A549 (cell line): ENCODE measurements at regions not wholly inside any gene's neighbourhood (a gene's known extent, or its start where the extent isn't known, plus 50 kb on each side); places are given as distances from the start of the nearest gene placed in this dataset.

Source experiments
- BHLHE40 ChIP-seq: IDR thresholded peaks from 2 replicates; pipeline ENCODE4 v1.6.1; 2012; ENCODE audit warnings: low read depth, low read length, inconsistent platforms
- MAX ChIP-seq: IDR thresholded peaks from 2 replicates; pipeline ENCODE4 v1.6.1; 2012
- NR3C1 ChIP-seq: fragments of >200 bp; sonication (Bioruptor Twin); formaldehyde crosslinking; IDR thresholded peaks from 3 replicates; pipeline ENCODE4 v1.6.1; 2017
- POLR2AphosphoS2 ChIP-seq: conservative IDR thresholded peaks from 2 replicates; pipeline ENCODE4 v1.6.1; 2012; ENCODE audit warnings: low read length, improper control_type of control experiment, inconsistent platforms
- ZSCAN20 ChIP-seq: fragments of 250-450 bp; sonication (Bioruptor Pico); IDR thresholded peaks from 2 replicates; pipeline ENCODE4 v1.8.0; 2022; ENCODE audit warnings: mild to moderate bottlenecking, moderate library complexity
- TF ChIP-seq, protein P1 (sequence below): fragments of >200 bp; sonication (Bioruptor Twin); formaldehyde crosslinking; IDR thresholded peaks from 3 replicates; pipeline ENCODE4 v1.5.1; 2016
- TF ChIP-seq, protein P2 (sequence below): fragments of 450-650 bp; IDR thresholded peaks from 2 replicates; pipeline ENCODE4 v1.6.1; 2014; ENCODE audit warnings: antibody characterized with exemption

DNA sequence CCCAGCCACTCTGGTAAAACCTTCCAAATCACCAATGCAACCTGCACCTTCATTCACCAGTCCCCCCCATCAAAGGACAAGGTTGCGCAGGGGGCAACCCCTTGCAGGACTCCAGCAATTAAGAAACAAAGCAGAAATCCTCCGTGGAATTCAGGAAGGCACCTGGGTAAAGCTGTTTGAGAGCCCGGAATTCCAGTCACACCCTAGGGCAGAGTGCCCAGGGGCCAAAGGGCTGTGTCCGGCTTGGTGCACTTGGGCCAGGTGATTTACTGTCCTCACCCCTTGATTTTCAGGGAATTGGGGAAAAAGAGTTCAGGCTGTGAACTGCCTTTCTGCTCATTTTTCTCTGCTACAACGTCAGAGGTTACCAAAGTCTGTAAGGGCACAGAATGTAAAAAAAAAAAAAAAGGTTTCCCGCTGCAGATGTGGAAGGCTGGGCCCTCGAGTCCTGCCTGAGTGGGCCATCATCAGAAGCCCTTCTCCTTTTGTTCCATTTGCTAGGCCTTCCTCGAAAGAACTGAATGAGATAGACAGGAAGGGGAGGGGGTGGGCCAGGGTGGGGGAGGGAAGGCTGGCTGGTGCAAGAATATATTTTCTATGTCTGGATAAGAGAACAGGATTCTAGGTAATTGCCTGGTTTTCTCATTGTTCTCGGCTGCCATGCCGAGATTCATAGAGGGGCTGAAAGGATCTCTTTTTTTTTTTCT is 266.5 kb upstream of the PSMD7 start:
- TF ChIP-seq, protein P1, sequence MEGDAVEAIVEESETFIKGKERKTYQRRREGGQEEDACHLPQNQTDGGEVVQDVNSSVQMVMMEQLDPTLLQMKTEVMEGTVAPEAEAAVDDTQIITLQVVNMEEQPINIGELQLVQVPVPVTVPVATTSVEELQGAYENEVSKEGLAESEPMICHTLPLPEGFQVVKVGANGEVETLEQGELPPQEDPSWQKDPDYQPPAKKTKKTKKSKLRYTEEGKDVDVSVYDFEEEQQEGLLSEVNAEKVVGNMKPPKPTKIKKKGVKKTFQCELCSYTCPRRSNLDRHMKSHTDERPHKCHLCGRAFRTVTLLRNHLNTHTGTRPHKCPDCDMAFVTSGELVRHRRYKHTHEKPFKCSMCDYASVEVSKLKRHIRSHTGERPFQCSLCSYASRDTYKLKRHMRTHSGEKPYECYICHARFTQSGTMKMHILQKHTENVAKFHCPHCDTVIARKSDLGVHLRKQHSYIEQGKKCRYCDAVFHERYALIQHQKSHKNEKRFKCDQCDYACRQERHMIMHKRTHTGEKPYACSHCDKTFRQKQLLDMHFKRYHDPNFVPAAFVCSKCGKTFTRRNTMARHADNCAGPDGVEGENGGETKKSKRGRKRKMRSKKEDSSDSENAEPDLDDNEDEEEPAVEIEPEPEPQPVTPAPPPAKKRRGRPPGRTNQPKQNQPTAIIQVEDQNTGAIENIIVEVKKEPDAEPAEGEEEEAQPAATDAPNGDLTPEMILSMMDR = no peak
- no peak for TF ChIP-seq BHLHE40
- no peak for TF ChIP-seq MAX
- TF ChIP-seq NR3C1 = no peak
- TF ChIP-seq POLR2AphosphoS2 = no peak
- TF ChIP-seq ZSCAN20 (CRISPR knock-in tag) = no peak
- TF ChIP-seq, protein P2, sequence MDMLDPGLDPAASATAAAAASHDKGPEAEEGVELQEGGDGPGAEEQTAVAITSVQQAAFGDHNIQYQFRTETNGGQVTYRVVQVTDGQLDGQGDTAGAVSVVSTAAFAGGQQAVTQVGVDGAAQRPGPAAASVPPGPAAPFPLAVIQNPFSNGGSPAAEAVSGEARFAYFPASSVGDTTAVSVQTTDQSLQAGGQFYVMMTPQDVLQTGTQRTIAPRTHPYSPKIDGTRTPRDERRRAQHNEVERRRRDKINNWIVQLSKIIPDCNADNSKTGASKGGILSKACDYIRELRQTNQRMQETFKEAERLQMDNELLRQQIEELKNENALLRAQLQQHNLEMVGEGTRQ = no peak
